Left cardiac atrium (tissue), 4 donors: ENCODE measurements at regions not wholly inside any gene's neighbourhood (a gene's known extent, or its start where the extent isn't known, plus 50 kb on each side); places are given as distances from the start of the nearest gene placed in this dataset.

Experiments used
- ATAC-seq, 2 donors: fragments of 200-7000 bp; cut with Tn5 transposase; one replicate each; pipeline ENCODE4 v1.9.1; 2020; ENCODE audit warnings: mild to moderate bottlenecking in 2 of 2, moderate library complexity in 2 of 2
- DNase-seq: peaks from one replicate; pipeline ENCODE4 v3.0.0-alpha.2; 2020
- intact Hi-C, 2 donors: fragments of 100-400 bp; cut with DNase I; formaldehyde crosslinking; loops; one replicate each; pipeline versions ENCODE4 v1.14.1 to v1.15.1; 2022 to 2023
- donor health status: DM: no; HTN: yes; CAD: no.
- donor health status: DM: no; HTN: yes; CAD: no; lungs with severe emphysema.
- donor health status: DM: yes; HTN: yes; CAD: no.
- donor health status: Dilated cardiomyopathy.

- ATAC-seq, result no peak
- intact Hi-C loops, result no loop called here
- no peak for DNase-seq
Observed at GRCh38 chr5:159385536-159385935, 55.2 kb upstream of the IL12B start.

GRCh38 chr5:159386028-159386711, 55.9 kb upstream of the IL12B start:
- intact Hi-C loops, result no loop called here
- ATAC-seq, result no peak
- DNase-seq, result no peak

- DNase-seq (no peak), ATAC-seq (no peak)
- intact Hi-C loops, result no loop called here
Observed at GRCh38 chr5:159392871-159393270, 62.6 kb upstream of the IL12B start.

- ATAC-seq (no peak), DNase-seq (no peak)
- intact Hi-C loops, result no loop called here
Observed at GRCh38 chr5:159393854-159394274, 63.6 kb upstream of the IL12B start.

GRCh38 chr5:159395202-159395601, 64.9 kb upstream of the IL12B start:
- DNase-seq, result no peak
- ATAC-seq, result no peak
- intact Hi-C loops, result no loop called here

GRCh38 chr5:159398936-159399335, 68.6 kb upstream of the IL12B start:
- intact Hi-C loops, result no loop called here
- ATAC-seq (no peak), DNase-seq (no peak)

GRCh38 chr5:159400476-159400875, 70.2 kb upstream of the IL12B start:
- ATAC-seq, result no peak
- intact Hi-C loops, result no loop called here
- no peak for DNase-seq

GRCh38 chr5:159402311-159402710, 72.0 kb upstream of the IL12B start:
- ATAC-seq (no peak), DNase-seq (no peak)
- intact Hi-C loops, result no loop called here

- DNase-seq (no peak), ATAC-seq (no peak)
- intact Hi-C loops, result no loop called here
Observed at GRCh38 chr5:159402856-159403255, 72.6 kb upstream of the IL12B start.

GRCh38 chr5:159403906-159404681, 73.8 kb upstream of the IL12B start:
- intact Hi-C loops, result no loop called here
- no peak for DNase-seq
- ATAC-seq, result no peak

GRCh38 chr5:159405611-159406031, 75.3 kb upstream of the IL12B start:
- ATAC-seq, result no peak
- DNase-seq, result no peak

GRCh38 chr5:159406571-159406970, 76.3 kb upstream of the IL12B start:
- no peak for ATAC-seq
- DNase-seq, result no peak
- intact Hi-C loops, result no loop called here

More at GRCh38 chr5:159405611-159406031, 75.3 kb upstream of the IL12B start:
- intact Hi-C loops, result no loop called here

GRCh38 chr5:159409801-159410200, 79.5 kb upstream of the IL12B start:
- ATAC-seq (no peak), DNase-seq (no peak)
- intact Hi-C loops, result loop anchor here in 1 of 2 donors (10.0 kb wide), 1 partner anchor 125 kb away; no protein-coding TSS in a partner anchor

- intact Hi-C loops, result loop anchor here in 1 of 2 donors (10.0 kb wide), 1 partner anchor 126 kb away; no protein-coding TSS in a partner anchor
- ATAC-seq, result no peak
Observed at GRCh38 chr5:159410480-159410879, 80.2 kb upstream of the IL12B start.

GRCh38 chr5:159411115-159411514, 80.8 kb upstream of the IL12B start:
- intact Hi-C loops, result loop anchor here in 1 of 2 donors (10.0 kb wide), 1 partner anchor 126 kb away; no protein-coding TSS in a partner anchor
- ATAC-seq (no peak), DNase-seq (no peak)

More at GRCh38 chr5:159410480-159410879, 80.2 kb upstream of the IL12B start:
- no peak for DNase-seq

GRCh38 chr5:159412284-159413046, 82.2 kb upstream of the IL12B start:
- DNase-seq (no peak), ATAC-seq (peak in 1 of 2 donors; percentile 30)
- intact Hi-C loops, result loop anchor here in 1 of 2 donors (10.0 kb wide), 1 partner anchor 128 kb away; no protein-coding TSS in a partner anchor

- intact Hi-C loops, result loop anchor here in 1 of 2 donors (10.0 kb wide), 1 partner anchor 129 kb away; no protein-coding TSS in a partner anchor
- DNase-seq (no peak), ATAC-seq (no peak)
Observed at GRCh38 chr5:159414021-159414420, 83.7 kb upstream of the IL12B start.

- intact Hi-C loops, result loop anchor here in 1 of 2 donors (10.0 kb wide), 1 partner anchor 131 kb away; no protein-coding TSS in a partner anchor
- ATAC-seq (peak; percentile 63 to 66), DNase-seq (no peak)
Observed at GRCh38 chr5:159415301-159415937, 85.1 kb upstream of the IL12B start.

- ATAC-seq (no peak), DNase-seq (no peak)
- intact Hi-C loops, result loop anchor here in 1 of 2 donors (10.0 kb wide), 1 partner anchor 132 kb away; no protein-coding TSS in a partner anchor
Observed at GRCh38 chr5:159416438-159416837, 86.2 kb upstream of the IL12B start.
